ENCODE measurements at regions not wholly inside any gene's neighbourhood (a gene's known extent, or its start where the extent isn't known, plus 50 kb on each side); places are given as distances from the start of the nearest gene placed in this dataset.

DNA sequence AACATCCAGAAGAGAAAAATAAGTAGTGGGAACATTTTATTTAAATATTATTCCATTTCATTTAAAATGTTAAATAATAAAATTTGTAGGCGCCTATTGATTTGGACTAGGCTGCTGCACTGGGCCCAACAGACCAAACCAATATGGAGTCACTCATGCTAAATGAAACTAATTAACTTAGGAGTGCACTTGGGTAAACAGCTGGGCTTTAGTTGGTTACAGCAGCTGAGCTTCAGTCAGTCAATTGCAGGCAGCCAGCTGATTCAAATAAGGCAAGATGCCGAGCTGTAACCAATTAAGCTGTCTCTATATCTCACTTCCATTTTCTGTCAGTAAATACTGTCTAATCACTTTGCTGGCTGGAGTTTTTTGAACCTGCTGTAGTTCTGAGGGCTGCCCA is 102.1 kb upstream of the WDR11 start:
- WGBS (ENCODE audit: insufficient coverage, low coverage, missing lambda C conversion rate) = 0% methylated on average over 2 of the region's 2 CpGs
- Histone ChIP-seq H3K27ac (ENCODE audit: extremely low read depth, low read depth, low read length) (no peak overlapping the region), H3K9me1 (ENCODE audit: control insufficient read depth, insufficient read depth, low read length) (no peaks in the 10 kb centered on the region), H3K9ac (ENCODE audit: insufficient read depth in 1 of 2, low read depth in 2 of 2, low read length in 2 of 2) (no peak overlapping the region), H3K4me2 (ENCODE audit: insufficient read depth, low read length) (no peak overlapping the region), H3K79me2 (ENCODE audit: control insufficient read depth, insufficient read depth, low read length) (no peaks in the 10 kb centered on the region), H3K27me3 (ENCODE audit: control insufficient read depth in 2 of 2, insufficient read depth in 2 of 2, low read length in 2 of 2) (no peaks in the 10 kb centered on the region), H3K4me1 (replicated peaks in 1 of 2; ENCODE audit: control insufficient read depth in 2 of 2, insufficient read depth in 2 of 2, low read length in 2 of 2) (no peaks in the 10 kb centered on the region), H2AFZ (ENCODE audit: low read depth, low read length) (no peak overlapping the region), H4K20me1 (replicated peaks; ENCODE audit: control insufficient read depth, insufficient read depth, low read length) (no peaks in the 10 kb centered on the region), H3K36me3 (ENCODE audit: control insufficient read depth, insufficient read depth, low read length) (no peaks in the 10 kb centered on the region), H3K9me3 (replicated peaks; ENCODE audit: control insufficient read depth, insufficient read depth, low read depth, low read length) (no peaks in the 10 kb centered on the region), H3K4me3 (no peak overlapping the region)
- intact Hi-C loops (cut with micrococcal nuclease) (no loop called here), in situ Hi-C loops (cut with MboI) (no loop called here)
- POLR2A ChIA-PET = interaction anchor here (0.9 kb wide), 1 partner anchor 17 kb away, joined by 3 read pairs; no protein-coding TSS in a partner anchor
- DNase-seq (ENCODE audit: extremely low read depth in 1 of 4, low spot score in 3 of 4) (no peak), FAIRE-seq (no peak), ATAC-seq (no peak)
- CTCF ChIA-PET (ENCODE audit: low intra/inter-chr PET ratio) = no interaction called here
- BruUV-seq (replicated peaks) = no TSS peak
- TF ChIP-seq KAT2B (IDR thresholded peaks at IDR 0.05; ENCODE audit: low read depth, low read length) (no peak), JUND (IDR thresholded peaks at IDR 0.05; ENCODE audit: borderline replicate concordance, low read depth, low read length) (no peak), JUND (tag; IDR thresholded peaks at IDR 0.05; ENCODE audit: borderline replicate concordance, low read depth, low read length) (no peak), MYC (IDR thresholded peaks at IDR 0.05; ENCODE audit: low read depth, low read length) (no peak), MYC (CRISPR knock-in tag; IDR thresholded peaks at IDR 0.05; ENCODE audit: borderline replicate concordance, low read depth) (no peak), NFATC3 (IDR thresholded peaks at IDR 0.05) (no peak), POLR2G (IDR thresholded peaks at IDR 0.05; ENCODE audit: low read depth, low read length) (no peak), PTRF (tag; IDR thresholded peaks at IDR 0.05) (no peak), HNRNPUL1 (IDR thresholded peaks at IDR 0.05; ENCODE audit: low read length) (no peak), EWSR1 (IDR thresholded peaks at IDR 0.05; ENCODE audit: borderline replicate concordance, low read depth, partially characterized antibody) (no peak)
